NCI-H69 (cell line): ENCODE measurements at regions not wholly inside any gene's neighbourhood (a gene's known extent, or its start where the extent isn't known, plus 50 kb on each side); places are given as distances from the start of the nearest gene placed in this dataset.

Experiments
- DNase-seq: peaks from one replicate; lab custom pipeline; 2025; lab: John Stamatoyannopoulos, UW

GRCh38 chr4:41359836-41360213, 103.1 kb downstream of the UCHL1 start:
- DNase-seq = peak; percentile 10

- DNase-seq = peak; percentile 78
Observed at GRCh38 chr4:41360214-41360920, 103.6 kb downstream of the UCHL1 start.

- peak; percentile 37 for DNase-seq
Observed at GRCh38 chr4:41360921-41361793, 104.4 kb downstream of the UCHL1 start.

- DNase-seq = no peak
Observed at GRCh38 chr4:41361794-41362526, 105.2 kb downstream of the UCHL1 start.

GRCh38 chr4:41362621-41363383, 106.1 kb downstream of the UCHL1 start:
- DNase-seq = no peak

GRCh38 chr4:41363384-41363981, 106.8 kb downstream of the UCHL1 start:
- no peak for DNase-seq

GRCh38 chr4:41364876-41365275, 108.1 kb downstream of the UCHL1 start:
- DNase-seq = no peak

- no peak for DNase-seq
Observed at GRCh38 chr4:41365681-41366080, 109.0 kb downstream of the UCHL1 start.

GRCh38 chr4:41366911-41367517, 110.3 kb downstream of the UCHL1 start:
- DNase-seq = no peak

- no peak for DNase-seq
Observed at GRCh38 chr4:41369680-41370079, 113.0 kb downstream of the UCHL1 start.

GRCh38 chr4:41373221-41373620, 116.5 kb downstream of the UCHL1 start:
- no peak for DNase-seq

GRCh38 chr4:41374490-41374889, 117.8 kb downstream of the UCHL1 start:
- DNase-seq = no peak

- DNase-seq = no peak
Observed at GRCh38 chr4:41375561-41375960, 118.8 kb downstream of the UCHL1 start.

- no peak for DNase-seq
Observed at GRCh38 chr4:41377196-41377595, 120.5 kb downstream of the UCHL1 start.

GRCh38 chr4:41379230-41379629, 122.5 kb downstream of the UCHL1 start:
- DNase-seq = no peak

GRCh38 chr4:41380511-41381157, 123.9 kb downstream of the UCHL1 start:
- no peak for DNase-seq

- DNase-seq = no peak
Observed at GRCh38 chr4:41381384-41381783, 124.7 kb downstream of the UCHL1 start.

- no peak for DNase-seq
Observed at GRCh38 chr4:41384992-41385391, 128.3 kb downstream of the UCHL1 start.

GRCh38 chr4:41385481-41385880, 128.8 kb downstream of the UCHL1 start:
- DNase-seq = no peak

GRCh38 chr4:41388080-41388479, 131.4 kb downstream of the UCHL1 start:
- no peak for DNase-seq

- no peak for DNase-seq
Observed at GRCh38 chr4:41389356-41389755, 132.6 kb downstream of the UCHL1 start.
